HUDEP-2 (cell line): ENCODE measurements at regions not wholly inside any gene's neighbourhood (a gene's known extent, or its start where the extent isn't known, plus 50 kb on each side); places are given as distances from the start of the nearest gene placed in this dataset.

Source experiments
- DNase-seq, 76 experiments: peaks; one replicate each; lab custom pipeline; 2025; ENCODE audit not compliant: unreplicated experiment in 76 of 76; lab: John Stamatoyannopoulos, UW

DNA sequence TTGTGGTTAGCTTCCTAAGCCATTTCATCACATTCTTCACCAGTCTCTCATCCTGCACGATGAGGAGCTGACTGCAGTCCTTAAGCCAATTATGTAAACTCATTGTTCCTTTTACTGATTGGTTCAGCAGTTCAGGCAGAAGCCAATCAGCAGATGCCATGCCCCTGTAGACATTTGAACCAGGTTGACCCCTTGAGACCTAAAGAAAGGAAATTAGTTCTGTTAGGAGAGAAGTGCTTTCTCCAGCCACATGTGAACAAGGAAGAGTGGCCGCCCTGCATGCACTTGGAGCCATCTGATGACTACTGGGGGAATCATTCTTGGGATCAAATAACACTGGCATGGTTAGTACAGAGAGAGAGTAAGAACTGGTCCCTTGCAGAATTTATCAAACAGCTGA is 535.2 kb upstream of the ID4 start:
- no peak for DNase-seq

DNA sequence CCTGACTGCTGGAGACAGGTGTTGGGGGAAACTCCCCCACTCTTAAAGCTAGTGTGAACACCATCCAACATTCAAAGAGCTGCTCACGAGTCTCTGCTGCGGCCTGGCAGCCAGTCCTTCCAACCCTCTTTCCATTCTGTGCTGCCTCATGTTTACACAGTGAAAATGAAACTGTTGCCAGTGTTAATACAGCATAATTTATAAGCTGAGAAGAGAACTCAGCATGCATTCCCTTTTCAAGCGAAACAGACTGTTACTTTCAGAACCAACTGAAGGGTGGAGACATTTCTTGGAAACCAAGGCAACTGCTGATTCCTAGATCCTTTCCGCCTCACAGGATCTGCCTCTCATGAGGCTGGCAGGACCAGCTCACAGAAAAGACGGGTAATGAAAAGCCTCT is 533.8 kb upstream of the ID4 start:
- DNase-seq: no peak

DNA sequence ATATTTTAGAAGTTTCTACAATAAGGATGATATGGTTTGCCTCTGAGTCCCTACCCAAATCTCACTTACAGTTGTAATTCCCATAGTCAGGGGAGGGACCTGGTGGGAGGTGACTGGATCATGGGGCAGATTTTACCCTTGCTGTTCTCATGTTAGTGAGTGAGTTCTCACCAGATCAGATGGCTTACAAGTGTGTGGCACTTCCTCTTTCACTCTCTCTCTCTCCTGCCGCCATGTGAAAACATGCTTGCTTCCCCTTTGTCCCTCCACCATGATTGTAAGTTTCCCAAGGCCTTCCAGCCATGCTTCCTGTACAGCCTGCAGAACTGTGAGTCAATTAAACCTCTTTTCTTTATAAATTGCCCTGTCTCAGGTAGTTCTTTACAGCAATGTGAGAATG is 527.5 kb upstream of the ID4 start:
- no peak for DNase-seq

DNA sequence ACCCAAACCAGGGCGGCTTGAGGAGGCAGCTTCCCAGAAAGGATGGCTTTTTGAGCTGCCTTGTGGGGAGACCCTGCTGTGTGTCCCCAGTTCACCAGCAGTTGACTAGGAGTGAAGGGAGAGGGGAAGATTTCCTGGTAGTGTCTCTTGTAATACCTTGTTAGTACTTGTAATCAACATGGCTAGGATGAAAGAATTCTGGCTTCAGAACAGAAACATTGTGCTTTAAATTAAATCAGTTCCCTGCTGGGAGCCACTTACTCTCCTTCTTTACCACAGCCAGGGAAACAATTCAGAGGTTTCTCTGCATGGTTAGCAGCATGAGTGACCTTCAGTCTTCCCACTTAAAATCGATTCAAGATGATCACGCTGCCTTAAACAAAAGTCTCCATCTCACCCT is 525.4 kb upstream of the ID4 start:
- DNase-seq: no peak

DNA sequence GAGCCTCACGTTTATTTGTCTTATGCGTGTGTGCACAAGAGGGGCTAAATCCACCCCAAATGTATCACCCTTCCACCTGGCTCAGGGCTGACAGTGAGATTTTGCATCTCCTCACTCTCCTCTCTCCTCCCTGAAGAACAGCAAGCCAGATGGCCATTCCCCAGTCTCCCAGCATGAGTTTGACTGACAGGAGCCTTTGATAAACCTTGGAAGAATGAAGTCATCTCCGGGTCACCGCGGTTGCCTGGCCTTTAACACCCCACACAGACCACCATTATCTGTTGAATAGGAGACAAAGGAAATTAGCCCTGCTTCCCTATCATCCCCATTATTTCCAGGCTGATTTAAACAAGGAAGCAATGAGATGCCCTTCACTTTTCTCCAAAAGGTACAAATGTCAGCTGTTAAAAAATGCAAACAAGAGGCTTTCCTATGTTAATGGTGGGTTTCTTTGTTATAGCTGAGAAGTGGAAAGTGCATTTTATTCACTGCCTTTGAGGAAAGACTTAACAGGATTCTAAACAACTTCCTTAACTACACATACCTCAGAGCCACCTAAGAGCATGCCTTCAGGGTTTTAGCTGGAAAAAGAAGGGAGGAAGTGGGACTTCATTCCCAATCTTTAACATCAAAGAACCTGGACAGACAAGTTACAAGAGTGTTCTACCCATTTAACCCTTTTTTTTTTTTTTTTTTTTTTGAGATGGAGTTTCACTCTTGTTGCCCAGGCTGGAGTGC is 524.8 kb upstream of the ID4 start:
- no peak for DNase-seq

DNA sequence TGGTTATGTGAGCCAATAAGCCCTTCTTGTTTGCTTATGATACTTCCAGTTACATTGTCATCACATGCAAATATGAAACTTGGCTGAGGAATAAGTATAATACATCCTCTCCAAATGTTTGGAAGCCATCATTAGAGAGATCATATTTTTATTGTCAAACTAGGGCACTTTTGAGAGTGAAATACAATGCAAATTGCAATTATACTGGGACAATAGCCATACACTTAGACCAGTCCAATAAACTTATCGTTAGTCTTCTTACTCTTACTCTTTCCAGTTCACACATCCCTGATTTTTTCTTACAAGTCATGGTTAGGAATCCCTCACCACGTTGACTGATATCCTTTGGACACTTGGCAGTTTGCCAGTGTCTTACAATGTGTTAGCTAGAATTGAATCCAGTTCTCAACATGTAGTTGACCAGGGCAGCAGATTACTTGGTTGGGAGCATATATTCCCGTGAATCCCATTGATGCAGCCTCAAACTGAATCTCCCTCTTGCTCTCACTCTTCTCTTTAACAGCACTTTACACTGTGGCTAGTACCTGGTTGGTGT is 519.7 kb upstream of the ID4 start:
- no peak for DNase-seq

DNA sequence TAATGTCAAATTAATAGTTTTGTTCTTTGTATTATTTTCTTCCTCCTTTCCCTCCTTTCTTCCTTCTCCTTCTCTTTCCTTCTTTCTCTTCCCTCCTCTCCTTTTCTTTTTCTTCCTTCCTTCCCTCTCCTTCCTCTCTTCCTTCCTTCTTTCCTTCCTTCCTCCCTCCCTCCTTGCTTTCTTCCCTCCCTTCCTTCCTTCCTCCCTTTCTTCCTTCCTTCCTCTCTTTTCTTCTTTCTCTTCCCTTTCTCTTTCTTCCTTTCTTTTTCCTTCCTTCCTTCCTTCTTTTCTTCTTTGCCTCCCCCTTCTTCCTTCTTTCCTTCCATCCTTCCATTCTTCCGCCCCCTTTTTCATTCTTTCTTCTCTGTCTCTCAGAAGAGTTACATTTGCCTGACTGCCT is 518.2 kb upstream of the ID4 start:
- no peak for DNase-seq

DNA sequence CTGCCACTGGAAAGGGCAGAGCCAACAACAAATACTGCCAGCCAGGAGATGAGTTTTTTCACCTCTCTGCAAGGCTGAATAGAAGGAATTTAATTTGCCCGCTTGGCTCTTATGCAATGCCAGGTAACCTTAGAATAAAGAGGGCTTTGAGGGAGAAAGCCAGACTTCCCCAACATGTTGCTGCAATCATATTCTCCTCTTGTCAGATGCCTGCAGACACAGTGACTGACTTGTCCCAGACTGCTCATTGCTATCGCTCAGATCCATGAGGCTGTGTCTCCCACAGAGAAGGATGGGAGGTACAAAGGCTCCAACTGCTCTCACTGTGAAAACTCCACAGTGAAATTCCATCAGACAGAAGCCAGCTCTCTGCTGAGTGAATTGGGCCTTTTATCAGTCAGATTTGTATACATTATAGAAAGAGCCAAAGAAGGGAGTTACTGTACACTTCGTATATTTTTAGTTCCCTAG is 517.0 kb upstream of the ID4 start:
- no peak for DNase-seq

DNA sequence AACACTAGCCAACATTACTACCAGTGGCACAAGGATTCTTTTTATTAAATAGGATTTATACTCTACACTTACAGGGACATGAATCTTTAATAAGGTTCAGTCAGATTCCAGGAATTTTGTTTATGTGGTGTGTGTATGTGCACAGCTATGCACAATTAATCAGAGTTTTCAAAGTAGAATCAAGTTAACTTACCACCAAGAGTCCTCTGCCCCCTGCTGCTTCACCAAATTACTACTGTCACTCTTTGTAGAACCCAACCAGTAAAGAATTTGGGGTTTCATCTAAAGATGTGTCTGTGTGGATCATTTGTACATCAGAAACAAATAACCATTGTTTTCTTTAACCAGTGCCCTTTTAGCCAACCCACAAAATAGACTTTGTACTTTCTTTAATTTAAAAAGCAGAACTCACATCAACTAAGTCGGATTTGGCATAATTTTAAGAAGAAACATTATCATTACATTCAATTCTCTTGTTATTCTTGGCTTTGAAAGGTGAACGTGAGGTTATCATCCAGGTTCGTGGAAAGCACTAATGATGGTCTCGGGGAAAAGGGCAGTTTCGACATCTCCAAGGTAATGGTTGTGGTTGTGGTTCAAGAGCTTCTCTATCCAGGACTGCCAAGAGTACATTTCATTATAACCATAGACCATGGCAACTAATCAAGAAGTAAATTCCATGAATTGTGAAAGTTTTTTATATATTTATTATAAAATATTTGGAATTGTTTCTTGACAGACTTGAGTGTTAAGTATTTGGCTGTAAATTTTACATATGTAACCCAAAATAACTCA is 514.3 kb upstream of the ID4 start:
- no peak for DNase-seq

DNA sequence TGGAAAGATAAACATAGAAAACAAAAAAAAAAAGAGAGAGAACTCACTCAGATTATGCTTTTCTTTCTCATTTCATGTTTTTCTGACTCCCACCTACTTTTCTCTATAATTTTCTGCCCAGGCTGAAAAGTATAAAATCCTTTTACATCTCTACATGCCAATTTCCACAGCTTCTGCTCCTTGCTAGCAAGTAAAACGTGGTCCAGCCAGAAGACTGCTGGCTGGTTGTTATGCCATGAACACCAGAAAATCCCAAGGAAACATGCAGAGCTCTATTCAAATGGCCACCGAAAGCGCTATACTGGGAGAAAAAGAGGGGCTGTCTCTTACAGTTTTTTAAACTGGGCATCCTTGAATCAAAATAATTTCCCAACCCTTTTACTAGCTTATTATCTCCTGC is 512.8 kb upstream of the ID4 start:
- no peak for DNase-seq

DNA sequence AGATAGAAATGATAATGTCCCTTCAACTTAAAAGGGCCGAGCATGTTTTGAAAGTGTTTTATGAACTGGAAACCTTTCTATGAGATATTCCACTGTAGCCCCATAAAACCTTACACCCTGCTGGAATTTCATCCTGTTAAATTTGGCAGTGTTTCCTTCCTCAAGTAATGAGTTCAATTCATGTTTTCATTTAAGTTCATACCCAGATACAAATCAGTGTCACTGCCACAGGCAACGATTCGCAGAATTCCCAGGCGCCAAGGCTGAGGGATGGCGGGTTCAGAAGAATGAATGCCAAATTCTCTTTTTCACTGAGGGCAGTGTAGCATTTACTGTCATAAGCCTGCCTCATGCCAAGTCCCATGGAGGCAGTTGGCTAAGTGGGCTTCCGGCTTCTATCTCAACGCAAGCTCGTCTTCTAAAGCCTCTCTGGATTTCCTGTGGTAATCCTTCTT is 511.8 kb upstream of the ID4 start:
- DNase-seq: no peak

DNA sequence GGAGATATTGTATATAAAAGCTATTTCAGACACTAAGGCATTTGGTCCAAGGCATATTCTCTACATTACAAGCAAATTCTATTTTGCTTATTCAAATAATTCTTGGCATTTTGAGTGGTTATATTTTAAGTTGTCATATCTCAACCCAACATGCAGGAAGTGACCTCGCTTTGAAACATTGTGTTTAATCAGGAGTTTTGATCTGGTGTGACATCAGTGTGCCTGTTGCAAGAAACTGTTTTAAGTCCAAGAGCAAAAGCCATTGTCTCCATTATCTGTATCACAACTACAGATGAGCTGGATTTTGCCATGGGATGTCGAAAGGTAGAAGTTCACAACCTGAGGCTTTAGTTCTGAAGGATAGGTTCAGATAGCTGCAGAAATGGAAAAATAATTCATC is 509.9 kb upstream of the ID4 start:
- DNase-seq: no peak

DNA sequence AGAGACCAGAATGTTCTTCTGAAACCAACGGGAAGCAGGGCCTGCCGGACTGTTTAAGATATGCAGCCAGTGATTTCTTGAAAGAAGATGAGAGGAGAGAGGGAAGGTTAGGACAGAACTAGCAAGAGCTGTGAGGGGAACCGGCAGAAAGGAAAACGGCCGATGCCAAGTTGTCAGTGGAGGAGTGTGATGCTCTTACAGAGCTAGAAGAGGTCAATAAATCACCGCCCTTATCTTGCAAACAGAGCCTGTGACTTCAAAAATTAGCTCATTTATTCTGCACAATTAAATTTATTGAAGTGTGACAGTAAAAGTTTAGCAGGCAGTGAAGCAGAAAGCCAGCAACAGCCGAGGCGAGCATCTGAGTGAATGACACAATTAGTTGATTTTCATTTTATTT is 509.5 kb upstream of the ID4 start:
- no peak for DNase-seq

DNA sequence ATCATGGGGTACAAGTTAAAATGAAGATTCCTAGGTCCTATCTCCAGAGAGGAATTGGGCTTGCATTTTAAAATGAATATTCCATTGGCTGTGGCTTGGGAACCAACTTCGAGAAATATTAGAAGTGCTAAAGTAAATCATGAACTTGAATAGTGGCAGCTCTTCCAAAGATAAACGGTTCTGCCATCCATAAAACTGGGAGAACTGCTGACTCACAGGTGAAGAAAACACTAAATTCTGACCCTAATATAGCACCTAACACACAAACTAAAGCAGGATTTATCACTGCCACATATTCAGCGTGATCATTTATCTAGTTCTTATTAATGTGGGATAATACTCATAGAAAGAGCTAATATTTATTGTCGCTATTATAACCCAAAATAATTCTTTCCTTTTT is 508.1 kb upstream of the ID4 start:
- no peak for DNase-seq

DNA sequence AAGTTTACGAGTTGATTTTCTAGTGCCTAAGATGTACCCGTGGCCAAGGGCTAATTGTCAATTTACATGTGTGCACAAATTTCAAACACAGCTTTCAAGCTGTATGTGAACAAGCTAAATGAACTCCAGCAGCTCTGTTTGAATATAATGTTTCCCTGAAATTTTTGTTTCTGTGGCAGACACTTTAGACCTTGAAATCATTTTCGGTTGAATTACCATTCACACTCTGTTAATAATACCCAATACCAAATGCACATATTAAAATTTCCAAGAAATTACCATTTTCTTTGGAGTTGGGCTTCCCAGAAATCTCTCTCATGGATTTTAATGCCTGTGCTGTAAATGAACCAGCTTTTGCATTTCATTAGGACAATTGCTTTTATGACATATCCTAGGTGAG is 506.1 kb upstream of the ID4 start:
- no peak for DNase-seq

DNA sequence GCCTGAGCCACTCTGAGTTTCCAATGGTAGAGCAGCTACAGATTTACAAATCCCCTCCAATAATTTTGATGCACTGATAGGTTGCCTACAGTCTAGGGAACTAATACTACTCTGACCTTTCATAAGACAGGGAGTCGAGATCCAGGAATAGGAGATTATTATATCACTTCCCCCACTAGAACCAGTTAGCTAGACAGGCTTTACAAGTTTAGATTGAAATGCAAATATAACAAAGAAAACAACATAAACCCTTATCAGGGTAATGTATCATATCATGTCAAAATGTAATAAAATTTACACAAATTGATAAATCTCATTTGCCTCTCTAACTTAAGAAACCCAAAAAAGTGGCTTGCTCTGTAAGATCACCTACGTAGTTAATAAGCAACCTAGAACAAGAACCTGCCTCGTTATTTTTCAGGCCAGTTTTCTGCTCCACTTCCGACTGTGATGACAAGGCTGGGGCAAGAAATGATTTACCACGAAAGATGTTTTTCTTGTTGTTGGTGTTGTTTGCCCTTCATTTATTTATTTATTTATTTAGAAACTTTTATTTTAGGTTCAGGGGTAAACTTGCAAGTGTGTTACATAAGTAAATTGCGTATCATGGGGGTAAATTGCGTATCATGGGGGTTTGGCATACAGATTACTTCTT is 504.2 kb upstream of the ID4 start:
- DNase-seq: no peak

DNA sequence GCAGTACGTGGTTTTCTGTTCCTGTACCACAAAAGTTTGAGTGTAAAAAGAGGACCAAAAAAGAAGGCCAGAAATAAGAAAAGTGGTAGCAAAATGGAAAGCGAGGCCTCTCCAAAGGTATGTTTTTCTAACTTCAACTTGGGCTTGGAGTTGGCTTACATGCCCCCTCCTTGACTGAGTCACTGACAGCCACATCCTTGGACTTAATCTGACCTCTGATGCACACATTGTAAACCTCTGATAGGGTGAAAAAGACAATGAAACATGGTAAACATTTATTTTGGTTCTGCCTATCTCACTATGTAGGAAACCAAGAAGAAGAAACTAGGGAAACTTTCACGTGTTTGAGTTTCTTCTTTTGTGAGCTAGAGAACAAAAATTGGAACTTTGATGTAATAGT is 503.2 kb upstream of the ID4 start:
- no peak for DNase-seq

DNA sequence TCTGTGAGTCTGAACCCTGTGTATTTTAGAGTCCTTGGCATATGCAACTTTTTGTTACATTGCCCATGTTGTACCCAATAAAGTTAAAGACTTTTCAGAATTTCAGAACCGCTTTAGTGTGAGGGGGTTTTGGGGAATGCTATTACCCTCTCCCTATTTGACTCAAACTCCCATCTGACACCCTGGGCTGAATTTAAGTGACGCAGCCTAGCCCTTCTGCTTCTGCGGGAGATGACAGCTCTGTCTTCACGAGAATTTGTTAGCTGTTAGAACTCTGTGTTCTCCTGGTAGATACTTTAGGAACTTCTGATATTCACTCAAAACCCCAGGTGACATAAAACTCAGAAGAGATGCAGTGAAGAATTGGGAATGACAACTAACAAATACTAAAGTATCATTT is 500.6 kb upstream of the ID4 start:
- no peak for DNase-seq

DNA sequence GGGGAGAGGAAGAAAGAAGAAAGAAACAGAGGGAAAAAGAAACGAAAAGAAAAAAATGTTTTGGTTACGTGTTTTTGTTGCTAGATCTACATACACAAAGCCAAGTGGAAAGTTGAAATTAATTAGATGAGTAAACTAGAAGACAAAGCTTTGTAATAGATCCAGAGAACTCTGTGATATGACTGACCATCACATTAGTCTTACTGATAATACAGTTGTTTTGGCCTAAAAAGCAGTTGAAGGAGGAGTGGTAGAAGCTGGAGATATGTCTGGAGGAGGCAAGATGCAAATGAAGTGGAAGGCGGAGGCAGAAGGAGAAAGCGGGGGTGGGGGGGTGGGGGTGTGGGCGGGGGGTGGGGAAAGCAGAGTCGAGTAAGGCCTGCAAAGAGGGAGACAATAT is 500.1 kb upstream of the ID4 start:
- no peak for DNase-seq

DNA sequence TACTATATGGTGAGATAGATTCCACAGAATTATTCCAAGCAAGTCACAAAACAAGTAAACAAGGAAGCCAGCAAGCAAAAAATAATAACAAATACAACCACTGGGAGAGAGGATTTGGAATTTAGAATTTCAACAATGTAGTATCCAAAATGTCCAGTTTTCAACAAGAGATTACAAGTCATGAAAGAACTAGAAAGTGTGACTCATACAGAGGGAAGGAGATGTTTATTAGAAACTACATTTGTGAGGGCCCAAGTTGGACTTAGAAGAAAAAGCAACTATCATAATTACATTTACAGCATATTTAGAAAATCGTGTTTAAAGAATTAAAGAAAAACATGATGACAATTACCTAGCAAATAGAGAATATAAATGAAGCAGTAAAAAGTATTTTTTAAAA is 494.6 kb upstream of the ID4 start:
- DNase-seq: no peak

DNA sequence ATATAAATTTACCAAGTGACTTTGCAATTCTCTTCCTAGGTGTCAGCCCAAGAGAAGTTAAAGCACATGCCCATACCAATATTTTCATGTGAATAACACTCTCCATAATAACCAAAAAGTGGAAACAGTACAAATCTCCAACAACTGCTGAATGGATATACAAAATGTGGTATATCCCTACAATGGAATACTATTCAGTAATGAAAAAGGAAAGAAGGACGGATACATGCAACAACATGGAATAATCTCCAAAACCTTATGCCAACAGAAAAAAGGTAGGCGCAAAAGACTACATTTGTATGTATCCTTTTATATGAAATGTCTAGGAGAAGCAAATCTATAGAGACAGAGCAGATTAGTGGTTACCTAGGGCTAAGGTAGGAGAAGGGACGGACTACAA is 487.7 kb upstream of the ID4 start:
- no peak for DNase-seq
